ENCODE measurements at regions not wholly inside any gene's neighbourhood (a gene's known extent, or its start where the extent isn't known, plus 50 kb on each side); places are given as distances from the start of the nearest gene placed in this dataset.
A peak's percentile ranks its signal among the peaks of the same experiment; 100 is the strongest.
"Not testable (repeated sequence)": the region's sequence is repeated elsewhere in the genome, so short reads cannot be mapped to it uniquely, and the experiment has no call there.

DNA sequence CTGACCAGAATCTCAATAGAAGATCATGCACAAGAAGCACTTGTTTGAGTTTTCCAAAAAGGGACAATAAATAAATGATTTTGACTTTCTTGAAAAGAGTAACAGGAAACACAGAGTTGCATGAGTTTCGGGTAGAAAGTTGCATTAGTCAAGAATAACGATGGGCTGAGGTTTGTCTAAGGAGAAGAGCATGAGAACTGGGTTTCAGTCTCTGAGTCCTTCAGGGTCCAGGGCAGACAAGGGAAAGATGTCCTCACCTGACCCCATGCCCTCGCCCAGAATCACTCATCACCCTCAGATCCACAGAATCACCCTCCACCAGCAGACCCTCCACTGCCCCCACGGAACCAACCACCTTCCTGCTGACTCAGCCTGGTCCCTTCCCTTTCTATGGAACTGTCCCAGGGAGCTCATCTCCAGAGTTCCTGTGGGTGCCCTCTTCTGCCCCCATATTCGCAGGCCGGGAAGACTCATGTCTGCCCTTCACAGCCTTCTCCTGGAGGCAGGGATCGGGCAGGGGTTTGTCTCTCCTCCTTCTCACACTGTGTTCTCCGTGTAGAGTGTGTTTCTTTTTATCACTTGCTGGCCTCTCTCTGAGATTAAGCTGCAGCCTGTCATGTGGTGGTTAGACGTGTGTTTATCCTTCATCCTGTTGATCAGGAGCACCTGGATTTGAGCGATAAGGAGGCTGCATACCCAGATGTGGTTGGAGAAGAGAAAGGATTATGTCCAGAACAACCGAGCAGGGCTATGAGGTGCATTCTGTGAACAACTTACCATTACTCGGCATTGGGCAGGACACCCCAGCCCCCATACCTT lies 442.6 kb downstream of the MAT2B start:
- DNase-seq: no peak

DNA sequence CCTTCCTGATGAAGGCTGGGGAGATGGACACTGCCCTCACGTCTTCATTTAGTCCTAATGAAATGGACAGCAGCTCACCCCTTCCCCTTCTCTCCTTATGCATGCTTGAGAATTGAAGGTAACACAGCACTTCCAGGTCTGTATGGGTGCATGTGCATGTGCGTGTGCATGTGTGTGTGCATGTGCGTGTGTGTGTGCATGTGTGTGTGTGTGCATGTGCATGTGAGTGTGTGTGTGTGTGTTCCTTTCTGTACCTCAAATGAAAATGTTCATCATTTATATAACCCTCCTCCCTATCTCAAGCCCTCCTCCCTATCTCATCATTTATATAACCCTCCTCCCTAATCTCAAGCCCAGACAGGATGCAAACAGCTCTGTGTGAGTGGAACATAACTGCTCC lies 444.8 kb downstream of the MAT2B start:
- no peak for DNase-seq

DNA sequence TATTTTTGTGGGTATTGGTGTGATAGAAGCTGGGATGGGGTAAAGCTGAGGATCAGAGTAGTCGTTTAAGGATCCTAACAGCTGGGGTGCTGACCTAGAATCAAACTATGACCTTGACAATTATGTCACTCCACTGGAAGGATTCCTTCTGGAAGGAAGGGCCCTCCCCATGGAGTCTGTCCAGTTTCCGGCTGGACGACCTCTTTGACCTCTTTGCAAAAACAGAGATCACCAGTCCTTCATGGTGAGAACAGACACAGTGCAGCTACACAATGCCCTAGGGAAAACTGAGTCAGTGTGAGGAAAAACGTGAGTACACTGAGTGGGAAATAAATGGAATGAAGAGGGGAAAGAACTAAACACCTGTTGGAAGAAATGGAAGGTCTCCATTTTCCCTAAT lies 445.6 kb downstream of the MAT2B start:
- no peak for DNase-seq

DNA sequence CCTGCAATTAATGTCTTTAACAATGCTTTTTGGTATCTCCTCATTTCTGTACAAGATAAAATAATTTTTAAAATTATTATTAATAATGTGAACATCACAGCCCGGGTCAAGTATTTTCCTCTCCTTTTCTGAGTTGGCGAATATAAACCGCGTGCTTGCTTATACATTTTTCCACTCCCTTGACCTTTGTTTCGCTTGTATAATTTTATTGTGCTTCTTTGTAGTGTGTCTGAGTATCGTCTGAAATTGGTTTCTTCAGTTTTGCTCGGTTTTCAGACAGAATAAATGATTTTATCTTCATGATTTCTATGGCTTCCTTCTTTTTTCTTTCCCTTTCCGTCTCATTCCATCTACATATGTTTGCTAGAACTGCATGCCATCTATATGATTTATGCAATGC lies 448.5 kb downstream of the MAT2B start:
- DNase-seq: no peak

DNA sequence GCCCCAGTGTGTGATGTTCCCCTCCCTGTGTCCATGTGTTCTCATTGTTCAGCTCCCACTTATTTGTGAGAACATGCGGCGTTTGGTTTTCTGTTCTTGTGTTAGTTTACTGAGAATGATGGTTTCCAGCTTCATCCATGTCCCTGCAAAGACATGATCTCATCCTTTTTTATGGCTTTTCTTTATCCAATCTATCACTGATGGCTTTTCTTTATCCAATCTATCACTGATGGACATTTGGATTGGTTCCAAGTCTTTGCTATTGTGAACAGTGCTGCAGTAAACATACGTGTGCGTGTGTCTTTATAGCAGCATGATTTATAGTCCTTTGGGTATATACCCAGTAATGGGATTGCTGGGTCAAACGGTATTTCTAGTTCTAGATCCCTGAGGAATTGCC lies 455.8 kb downstream of the MAT2B start:
- DNase-seq: not testable (repeated sequence)

DNA sequence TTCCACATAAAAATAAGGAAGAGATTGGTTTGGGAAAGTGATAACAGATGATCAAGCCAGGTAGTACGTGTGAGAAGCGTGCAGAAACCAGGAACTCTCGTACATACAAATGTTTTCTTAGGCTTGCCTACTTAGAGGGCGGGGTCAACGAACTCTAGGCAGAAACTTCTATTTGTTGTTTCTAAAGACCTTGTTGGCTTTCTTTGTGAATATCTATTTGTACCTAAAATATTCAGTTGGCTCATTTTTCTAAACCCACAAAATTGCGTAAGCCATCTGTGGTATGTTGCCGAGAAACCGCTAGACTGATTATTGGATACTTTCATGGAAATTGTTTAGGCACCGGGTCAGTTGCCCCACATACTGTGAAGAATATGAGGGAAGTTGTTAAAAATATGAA lies 458.5 kb downstream of the MAT2B start:
- no peak for DNase-seq

DNA sequence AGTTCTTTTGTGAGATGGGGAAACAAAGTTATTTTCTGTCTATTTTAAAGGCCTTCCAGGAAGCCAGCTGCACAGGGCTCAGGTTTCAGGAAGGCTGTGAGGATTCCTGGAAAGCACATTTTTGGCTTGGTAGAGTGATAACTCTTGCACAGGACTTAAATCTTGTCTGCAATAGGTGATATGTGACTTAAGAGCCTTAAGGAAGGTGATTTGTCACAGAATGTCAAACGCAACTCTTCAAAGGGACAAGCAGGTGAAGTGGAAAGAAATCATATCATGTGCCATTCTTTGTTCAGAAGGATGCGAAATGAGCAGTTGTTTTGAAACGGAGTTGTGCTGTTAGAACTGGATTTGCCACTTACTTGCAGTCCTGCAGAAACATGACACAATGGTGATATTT lies 459.3 kb downstream of the MAT2B start:
- peak; percentile 29 to 82 (median 53) for DNase-seq

DNA sequence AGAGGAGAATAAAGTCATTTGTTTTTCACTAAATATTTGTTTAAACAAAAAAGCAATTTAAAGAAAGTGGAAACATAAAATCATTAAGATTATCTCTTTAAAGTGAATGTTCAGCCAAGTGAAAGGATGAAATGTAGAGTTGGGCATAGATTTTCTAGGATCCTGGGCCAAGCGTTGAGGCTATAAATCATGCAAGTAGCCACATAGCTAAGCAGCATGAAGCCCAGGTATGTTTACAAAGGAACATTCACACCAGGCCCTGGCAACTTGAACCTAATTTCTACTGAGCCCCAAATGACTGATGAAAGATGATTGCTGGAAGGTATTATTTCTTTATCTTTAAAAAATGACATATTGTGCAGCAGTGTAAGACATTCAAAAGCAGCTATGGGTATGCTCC lies 461.8 kb downstream of the MAT2B start:
- DNase-seq: no peak

DNA sequence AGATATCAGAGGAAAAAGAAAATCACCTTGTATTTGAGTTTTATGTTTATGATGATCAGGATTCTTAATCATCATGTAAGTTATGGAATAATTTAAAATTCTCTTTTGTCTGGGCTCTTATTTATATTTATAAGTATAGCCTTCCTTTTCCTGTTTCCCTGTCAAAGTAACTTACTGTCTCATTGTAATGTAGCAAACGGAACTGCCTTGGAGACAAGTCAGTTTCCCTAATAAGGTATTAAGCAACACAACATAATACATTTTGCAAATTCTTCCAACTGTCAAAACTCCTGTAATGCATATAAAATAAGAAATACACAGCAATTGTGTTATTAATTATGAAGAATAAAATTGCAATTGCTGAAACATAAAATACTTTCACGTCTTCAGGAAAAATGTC lies 463.2 kb downstream of the MAT2B start:
- no peak for DNase-seq

DNA sequence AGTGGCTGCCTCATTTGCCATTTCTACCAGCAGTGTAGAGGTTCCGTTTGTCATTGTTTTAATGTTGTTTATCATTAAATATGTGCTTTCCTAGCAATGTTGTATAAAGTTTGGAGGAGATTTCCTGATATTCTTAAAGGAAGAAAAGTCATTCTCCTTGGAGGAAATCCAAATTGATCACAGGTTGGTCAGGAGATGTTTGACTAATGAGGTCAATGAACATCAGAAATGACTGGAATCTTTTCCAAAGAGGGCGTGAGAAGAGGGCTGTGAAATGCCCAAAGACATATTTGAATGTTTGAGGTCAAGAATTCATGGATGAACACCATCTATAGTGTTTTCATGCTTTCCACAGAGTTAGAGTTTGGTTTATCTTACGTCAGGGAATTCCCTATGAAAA lies 471.3 kb downstream of the MAT2B start:
- DNase-seq: no peak

DNA sequence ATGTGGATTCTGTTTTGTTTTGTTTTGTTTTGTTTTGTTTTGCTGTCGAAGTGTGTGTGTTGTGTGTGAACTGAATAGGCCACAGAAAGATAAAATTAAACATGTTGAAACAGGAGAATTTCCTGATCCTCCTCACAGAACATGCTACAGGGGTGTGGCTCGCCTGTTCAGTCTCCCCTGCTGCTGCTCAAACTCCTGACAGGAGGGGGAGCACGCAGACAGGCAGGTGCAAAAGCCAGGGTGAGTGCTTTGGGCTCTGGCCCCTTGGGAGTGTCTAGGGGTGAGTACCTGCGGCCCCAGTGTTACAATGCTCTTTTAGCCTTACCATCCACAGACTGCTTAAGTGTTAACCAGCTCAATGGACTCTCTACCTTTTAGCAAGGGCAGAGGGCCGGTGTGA lies 473.5 kb downstream of the MAT2B start:
- no peak for DNase-seq

DNA sequence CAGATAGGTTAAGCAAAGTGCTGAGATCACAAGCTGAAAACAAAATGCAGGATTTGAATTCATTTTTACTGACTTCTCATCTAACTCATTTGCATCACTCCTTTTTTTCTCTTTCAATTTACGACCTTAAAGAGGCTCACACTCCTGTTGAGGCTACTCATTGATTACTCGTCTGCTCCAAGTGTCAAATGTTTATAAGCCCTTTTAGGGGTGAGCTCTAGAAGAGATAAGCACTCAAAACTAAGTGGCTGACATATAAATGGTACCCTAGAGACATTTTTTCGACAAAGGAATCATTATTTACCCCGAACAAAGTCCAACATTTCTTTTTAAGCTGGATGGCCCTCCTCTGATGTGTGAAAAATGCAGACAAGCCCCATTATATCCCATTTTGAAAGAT lies 483.1 kb downstream of the MAT2B start:
- no peak for DNase-seq

DNA sequence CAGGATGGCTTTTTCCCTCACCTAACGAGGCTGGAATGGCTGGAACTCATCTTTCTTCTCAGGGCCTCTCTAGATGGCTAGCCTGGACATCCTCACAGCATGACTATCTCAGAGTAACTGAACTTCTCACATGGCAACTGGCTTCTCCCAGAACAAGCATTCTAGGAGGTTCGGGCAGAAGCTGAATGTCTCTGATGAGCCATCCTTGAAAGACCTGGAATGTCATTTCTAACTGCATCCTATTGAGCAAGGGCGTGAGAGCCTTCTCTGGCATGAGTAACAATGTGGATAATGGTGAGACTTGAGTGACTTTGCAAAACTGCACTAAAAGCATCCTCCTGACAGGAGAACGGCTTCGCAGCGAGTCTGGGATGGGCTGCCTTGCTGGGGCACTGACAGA lies 487.7 kb downstream of the MAT2B start:
- no peak for DNase-seq

DNA sequence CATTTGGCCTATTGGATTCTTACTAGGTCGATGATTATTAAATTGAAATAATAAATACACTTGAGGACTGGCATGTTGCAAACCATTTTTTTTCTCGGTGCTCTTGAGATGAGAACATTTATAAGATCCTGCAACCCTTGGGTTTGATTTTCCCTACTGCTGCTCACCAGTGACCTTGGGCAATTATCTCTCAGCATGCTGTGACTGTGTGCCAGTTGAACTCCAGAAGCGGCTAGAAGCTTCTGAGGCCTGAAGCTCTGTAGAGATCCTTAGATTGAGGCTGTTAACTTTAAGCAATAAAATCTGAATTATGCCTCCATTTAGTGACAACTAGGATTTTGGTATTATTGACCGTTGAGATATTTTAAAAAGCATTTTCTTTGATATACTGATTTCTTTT lies 489.8 kb downstream of the MAT2B start:
- DNase-seq: no peak

DNA sequence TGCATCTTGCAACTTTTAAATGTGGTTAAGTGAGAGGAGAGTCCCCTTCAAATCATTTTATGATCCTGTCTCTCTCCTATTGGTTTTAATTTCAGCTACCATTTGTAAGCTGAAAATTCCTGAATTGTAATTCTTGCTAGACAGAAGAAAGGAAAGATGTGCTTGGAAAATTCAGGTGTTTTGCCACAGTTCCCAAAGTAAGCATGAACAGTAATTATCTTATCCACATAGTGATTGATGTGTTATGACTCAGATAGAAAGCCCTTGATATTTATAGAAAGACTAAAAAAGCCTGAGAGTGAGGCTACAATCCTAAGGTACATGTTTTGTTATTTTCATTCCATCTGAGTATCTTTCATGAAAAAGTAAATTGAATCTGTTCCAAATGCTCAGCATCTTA lies 492.5 kb downstream of the MAT2B start:
- no peak for DNase-seq

DNA sequence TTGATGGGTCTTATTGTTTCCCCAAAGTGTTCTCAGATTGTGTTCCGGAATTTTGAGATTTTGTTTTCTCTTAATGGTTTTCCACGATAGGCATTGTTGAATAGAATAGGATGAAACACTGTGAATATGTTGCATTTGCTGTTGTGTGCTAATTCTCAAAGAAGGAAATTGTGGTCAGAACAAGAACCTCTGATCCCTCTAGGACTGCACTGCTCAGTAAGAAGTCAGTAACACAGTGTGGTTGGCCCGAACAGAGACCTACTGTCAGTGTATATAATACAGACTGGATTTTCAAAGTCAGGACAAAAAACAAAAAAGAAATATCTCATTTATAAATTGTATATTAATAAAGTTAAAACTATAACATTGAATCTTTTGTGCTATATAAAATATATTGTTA lies 494.8 kb downstream of the MAT2B start:
- DNase-seq: no peak

DNA sequence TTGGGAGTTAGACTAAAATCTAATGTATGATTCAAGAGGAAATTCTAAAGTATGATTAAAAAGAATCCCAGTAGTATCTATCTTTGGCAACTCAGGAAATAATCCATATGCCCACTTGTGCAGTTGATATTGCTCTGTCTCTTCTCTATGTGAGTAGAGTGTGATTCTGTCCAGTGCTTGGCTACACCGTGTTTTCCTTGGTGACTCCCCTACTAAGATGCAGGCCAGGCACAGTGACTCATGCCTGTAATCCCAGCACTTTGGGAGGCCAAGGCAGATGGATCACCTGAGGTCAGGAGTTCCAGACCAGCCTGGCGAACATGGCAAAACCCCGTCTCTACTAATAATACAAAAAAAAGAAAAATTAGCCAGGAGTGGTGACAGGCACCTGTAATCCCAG lies 495.4 kb downstream of the MAT2B start:
- DNase-seq: no peak

DNA sequence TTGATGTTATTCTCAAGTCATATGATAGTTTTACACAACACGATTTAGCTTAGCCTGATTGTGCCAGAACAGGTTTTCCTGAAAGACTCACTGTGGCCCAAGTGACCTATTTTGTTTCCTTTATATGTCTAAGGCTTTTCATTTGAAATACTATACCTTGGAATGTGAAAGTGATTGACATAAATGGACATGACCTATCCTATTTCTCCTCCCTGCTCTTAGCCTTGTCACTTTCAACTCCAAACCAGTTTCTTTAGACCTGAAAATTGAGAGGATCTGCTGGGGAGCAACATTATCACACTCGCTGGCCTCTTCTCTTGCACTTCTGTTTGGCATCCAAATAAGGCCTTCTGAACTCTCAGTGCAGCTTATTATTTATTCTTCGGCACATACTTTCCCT lies 496.8 kb downstream of the MAT2B start:
- DNase-seq: no peak

DNA sequence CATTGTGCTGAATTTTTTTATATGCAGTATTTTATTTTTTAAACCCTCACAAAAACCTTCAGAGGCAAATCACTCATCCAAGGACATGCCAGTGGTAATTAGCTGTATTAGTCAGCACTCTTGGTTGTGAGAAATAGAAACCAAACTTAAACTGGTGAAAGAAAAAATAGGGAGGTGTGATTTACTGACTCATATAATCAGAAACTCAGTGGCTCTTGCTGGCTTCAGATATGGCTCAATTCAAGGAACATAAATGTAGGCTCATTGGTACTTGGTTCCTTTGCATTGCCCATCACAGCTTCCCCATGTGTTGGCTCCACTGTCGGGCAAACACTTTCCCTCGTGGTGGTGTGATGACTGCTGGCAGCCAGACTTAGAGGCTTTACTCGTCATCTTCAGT lies 497.2 kb downstream of the MAT2B start:
- DNase-seq: peak in 1 of 3 donors; percentile 33

DNA sequence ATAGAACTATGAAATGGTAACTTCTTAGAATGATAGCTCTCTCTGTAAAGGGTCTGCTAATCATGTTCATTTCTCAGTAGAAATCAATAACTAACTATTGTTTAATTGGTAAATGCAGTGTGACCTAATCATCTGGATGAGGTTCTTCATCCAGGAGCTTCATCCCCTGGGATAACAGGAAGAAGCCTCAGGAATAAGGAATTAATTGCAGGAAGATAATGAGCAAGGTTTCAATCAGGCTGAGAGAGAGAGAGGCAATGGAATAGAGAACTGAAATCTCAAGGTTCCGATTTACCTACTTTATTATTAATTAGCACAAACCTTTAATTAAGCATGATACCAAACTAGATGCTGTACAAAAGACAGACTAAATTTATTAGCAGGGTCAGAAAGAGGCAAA lies 499.7 kb downstream of the MAT2B start:
- DNase-seq: no peak

DNA sequence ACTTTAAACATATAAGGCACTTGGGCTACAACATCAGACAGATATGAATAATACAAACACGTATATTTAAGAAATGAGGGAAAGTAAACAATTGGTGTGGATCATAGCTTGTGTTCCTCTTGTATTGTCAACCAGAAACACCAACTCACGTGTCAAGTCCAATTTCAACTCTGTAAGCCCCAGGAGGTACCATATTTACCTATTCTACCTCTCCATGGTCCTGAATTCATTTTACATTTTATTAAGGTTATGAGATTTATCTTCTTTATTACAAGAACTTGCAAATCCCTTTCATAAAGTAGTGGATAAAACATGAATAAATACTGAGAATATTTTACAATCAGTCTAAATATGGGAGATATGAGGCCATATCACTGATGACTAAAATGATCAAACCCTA lies 501.6 kb downstream of the MAT2B start:
- no peak for DNase-seq

DNA sequence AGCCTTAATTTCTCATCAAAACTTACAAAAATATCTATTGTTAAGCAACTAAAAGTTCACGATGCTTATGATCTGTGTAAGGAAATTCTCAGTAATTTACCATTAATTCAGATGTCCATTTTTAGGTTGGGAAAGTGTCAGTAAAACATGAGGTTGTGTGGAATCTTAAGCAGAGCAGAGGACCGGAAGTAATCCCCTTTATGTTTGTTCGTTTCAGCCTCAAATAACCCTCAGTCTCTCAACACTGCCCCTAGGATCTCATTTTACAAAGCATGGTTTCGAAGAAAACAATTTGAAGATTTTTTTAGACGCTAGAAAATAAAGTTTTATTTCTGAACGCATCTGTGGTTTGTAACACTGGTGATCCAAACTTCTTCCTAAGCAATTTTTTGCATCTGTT lies 504.2 kb downstream of the MAT2B start:
- DNase-seq: no peak

DNA sequence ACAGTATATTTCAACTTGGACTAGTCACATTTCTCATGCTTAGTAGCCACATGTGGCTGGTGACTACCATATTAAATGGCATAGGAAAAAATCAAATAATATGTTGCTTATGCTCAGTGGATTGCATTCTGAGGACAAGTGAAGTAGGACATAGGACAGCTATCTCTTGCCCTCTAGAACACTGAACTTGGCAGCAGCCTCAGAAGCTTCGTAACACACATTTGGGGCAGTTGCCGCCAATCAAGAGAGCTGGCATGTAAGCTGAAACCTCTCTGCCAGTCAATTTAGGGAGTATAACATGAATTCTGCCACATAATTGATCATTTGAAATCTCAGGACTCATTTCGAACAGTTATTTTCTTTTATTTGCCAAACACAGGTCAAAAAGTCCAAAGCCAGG lies 505.5 kb downstream of the MAT2B start:
- no peak for DNase-seq

DNA sequence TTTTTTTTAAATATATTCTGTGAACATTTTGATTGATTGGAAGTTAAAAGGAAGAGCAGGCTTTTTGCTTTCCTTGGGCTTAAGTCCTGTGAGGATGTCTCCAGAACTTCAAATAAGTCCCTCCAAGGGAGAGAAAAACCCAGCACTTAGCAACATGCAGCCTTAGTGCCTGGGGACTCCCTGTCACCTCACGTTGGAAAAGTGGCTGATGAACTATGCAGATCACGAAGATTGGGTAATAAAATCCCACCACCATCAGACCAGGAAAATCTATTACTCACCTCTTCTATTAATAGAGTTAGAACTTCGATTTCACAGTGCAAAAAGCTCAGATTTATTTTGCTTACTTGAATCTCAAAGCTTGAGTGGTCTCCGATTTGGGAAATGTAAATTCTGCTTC lies 507.0 kb downstream of the MAT2B start:
- DNase-seq: no peak

Measured in muscle of back (tissue), 3 donors.